ENCODE measurements at regions not wholly inside any gene's neighbourhood (a gene's known extent, or its start where the extent isn't known, plus 50 kb on each side); places are given as distances from the start of the nearest gene placed in this dataset.

- no peak for DNase-seq
Measured at GRCh38 chr5:167730121-167730520, 561.3 kb upstream of the WWC1 start.

GRCh38 chr5:167730656-167731055 is 560.8 kb upstream of the WWC1 start:
- no peak for DNase-seq

- no peak for DNase-seq
Measured at GRCh38 chr5:167731951-167732350, 559.5 kb upstream of the WWC1 start.

GRCh38 chr5:167732499-167732898 is 558.9 kb upstream of the WWC1 start:
- no peak for DNase-seq

- no peak for DNase-seq
Measured at GRCh38 chr5:167736992-167737391, 554.5 kb upstream of the WWC1 start.

GRCh38 chr5:167743695-167744464 is 547.6 kb upstream of the WWC1 start:
- DNase-seq: no peak

GRCh38 chr5:167745868-167746267 is 545.6 kb upstream of the WWC1 start:
- DNase-seq: no peak

GRCh38 chr5:167750586-167750985 is 540.9 kb upstream of the WWC1 start:
- no peak for DNase-seq

GRCh38 chr5:167752936-167753335 is 538.5 kb upstream of the WWC1 start:
- DNase-seq: no peak

- no peak for DNase-seq
Measured at GRCh38 chr5:167753725-167754490, 537.5 kb upstream of the WWC1 start.

GRCh38 chr5:167754501-167755021 is 536.9 kb upstream of the WWC1 start:
- no peak for DNase-seq

GRCh38 chr5:167755420-167755819 is 536.0 kb upstream of the WWC1 start:
- DNase-seq: no peak

GRCh38 chr5:167759057-167759821 is 532.2 kb upstream of the WWC1 start:
- DNase-seq: peak; percentile 91

GRCh38 chr5:167763772-167764171 is 527.7 kb upstream of the WWC1 start:
- no peak for DNase-seq

GRCh38 chr5:167764641-167765289 is 526.7 kb upstream of the WWC1 start:
- DNase-seq: peak; percentile 61

- DNase-seq: no peak
Measured at GRCh38 chr5:167765352-167765751, 526.1 kb upstream of the WWC1 start.

- DNase-seq: no peak
Measured at GRCh38 chr5:167766957-167767356, 524.5 kb upstream of the WWC1 start.

GRCh38 chr5:167767795-167768194 is 523.6 kb upstream of the WWC1 start:
- no peak for DNase-seq

GRCh38 chr5:167769846-167770413 is 521.5 kb upstream of the WWC1 start:
- DNase-seq: no peak

- DNase-seq: no peak
Measured at GRCh38 chr5:167770461-167770860, 521.0 kb upstream of the WWC1 start.

GRCh38 chr5:167771571-167771970 is 519.9 kb upstream of the WWC1 start:
- no peak for DNase-seq

GRCh38 chr5:167773668-167774301 is 517.7 kb upstream of the WWC1 start:
- DNase-seq: no peak

Data from islet precursor cell (in vitro differentiated cells).